ENCODE measurements at regions not wholly inside any gene's neighbourhood (a gene's known extent, or its start where the extent isn't known, plus 50 kb on each side); places are given as distances from the start of the nearest gene placed in this dataset.

DNA sequence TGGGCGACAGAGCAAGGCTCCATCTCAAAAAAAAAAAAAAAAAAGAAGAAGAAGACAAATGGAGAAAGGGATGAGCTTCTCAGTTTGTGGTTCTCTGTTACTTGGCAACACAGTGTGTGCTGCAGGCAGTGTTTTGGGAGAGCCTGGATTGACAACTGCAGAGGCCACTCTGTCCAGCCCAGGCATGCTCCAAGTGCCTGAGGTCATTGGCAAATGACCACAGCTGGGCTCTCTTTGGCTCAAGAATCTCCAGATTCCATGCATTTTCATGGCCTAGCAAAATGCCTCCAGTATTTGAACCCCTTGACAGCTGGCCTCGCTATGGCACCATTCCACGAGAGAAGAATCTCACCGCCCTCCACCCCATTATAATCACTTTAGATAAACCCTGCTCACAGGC is 126.2 kb downstream of the ANKRD60 start:
- TF ChIP-seq, protein P1, sequence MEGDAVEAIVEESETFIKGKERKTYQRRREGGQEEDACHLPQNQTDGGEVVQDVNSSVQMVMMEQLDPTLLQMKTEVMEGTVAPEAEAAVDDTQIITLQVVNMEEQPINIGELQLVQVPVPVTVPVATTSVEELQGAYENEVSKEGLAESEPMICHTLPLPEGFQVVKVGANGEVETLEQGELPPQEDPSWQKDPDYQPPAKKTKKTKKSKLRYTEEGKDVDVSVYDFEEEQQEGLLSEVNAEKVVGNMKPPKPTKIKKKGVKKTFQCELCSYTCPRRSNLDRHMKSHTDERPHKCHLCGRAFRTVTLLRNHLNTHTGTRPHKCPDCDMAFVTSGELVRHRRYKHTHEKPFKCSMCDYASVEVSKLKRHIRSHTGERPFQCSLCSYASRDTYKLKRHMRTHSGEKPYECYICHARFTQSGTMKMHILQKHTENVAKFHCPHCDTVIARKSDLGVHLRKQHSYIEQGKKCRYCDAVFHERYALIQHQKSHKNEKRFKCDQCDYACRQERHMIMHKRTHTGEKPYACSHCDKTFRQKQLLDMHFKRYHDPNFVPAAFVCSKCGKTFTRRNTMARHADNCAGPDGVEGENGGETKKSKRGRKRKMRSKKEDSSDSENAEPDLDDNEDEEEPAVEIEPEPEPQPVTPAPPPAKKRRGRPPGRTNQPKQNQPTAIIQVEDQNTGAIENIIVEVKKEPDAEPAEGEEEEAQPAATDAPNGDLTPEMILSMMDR (IDR thresholded peaks at IDR 0.05; ENCODE audit: low read depth, low read length), result no peak
- Histone ChIP-seq H3K4me3 (ENCODE audit: low read depth, low read length) (no peak overlapping the region), H3K27ac (no peak overlapping the region), H3K9me3 (ENCODE audit: severe bottlenecking) (peaks cover 4% of the 10 kb centered on the region), H3K27me3 (ENCODE audit: insufficient read depth, low read depth, severe bottlenecking) (no peaks in the 10 kb centered on the region), H3K36me3 (no peaks in the 10 kb centered on the region)
- DNase-seq, result no peak

DNA sequence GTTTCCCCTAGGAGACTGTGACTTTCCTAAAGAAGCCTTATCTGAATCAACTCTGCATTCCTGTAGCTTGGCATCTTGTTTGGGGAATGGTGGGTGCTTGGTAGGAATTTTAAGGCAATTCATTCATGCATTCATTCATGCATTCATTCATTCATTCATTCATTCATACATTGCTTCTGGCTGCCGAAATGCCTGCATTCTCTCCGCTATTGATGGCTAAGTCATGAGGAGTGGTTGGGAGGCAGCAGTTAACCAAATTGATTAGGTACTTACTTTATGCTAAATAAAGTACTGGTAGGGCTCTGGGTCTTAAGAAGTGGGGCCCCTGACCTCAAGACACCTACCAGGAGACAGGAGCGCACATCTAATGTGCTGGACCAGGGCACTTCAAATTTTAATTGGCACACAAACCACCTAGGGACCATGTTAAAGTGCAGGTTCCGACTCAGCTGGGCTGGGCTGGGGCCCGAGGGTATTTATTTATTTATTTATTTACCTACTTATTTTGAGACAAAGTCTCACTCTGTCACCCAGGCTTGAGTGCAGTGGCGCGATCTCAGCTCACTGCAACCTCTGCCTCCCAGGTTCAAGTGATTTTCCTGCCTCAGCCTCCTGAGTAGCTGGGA is 127.6 kb downstream of the ANKRD60 start:
- TF ChIP-seq, protein P1 (IDR thresholded peaks at IDR 0.05; ENCODE audit: low read depth, low read length), result no peak
- H3K27me3 ChIP-seq (ENCODE audit: insufficient read depth, low read depth, severe bottlenecking), result no peaks in the 10 kb centered on the region

DNA sequence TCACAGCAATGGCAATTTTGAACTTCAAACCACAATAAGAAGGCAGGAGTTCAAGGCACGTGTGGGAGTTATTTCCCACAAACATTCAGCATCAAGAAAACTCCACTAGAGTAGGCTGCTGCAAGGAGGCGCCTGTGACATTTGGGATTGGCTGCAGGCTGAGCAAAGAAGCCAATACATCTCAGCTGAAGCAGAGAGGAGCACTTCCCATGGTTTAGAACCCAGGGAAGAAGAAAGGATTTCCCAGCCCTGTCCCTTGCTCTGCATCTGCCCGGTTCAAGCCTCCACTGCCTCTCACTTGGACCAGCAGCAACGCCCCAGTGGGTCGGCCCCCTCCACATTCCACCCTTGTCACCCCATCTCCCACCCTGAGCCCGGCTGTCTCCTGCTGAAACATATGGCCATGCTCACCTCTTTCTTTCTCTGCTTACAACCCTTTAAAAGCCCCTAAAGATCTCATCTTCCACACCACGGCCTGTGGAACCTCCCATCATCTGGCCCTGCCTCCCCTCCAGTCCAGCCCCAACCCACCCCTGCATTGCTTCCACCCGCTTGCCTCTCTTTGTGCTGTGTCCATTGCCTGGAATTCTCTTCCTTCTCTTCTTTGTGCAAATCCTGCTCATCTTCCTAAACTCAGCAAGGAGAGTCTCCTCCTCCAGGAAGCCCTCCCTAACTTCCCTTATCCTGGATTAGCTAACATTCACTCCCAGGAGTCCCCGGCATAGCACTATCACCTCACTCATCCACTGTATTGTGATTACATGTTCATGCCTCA is 128.3 kb downstream of the ANKRD60 start:
- TF ChIP-seq, protein P1 (IDR thresholded peaks at IDR 0.05; ENCODE audit: low read depth, low read length), result no peak
- H3K4me3 ChIP-seq (ENCODE audit: low read depth, low read length), result no peak overlapping the region
- H3K27me3 ChIP-seq (ENCODE audit: insufficient read depth, low read depth, severe bottlenecking), result no peaks in the 10 kb centered on the region
- H3K9me3 ChIP-seq (ENCODE audit: severe bottlenecking), result no peaks in the 10 kb centered on the region
- no peak for DNase-seq
- no peaks in the 10 kb centered on the region for H3K36me3 ChIP-seq
- no peak overlapping the region for H3K27ac ChIP-seq

More for the DNA sequence above, 127.6 kb downstream of the ANKRD60 start:
- DNase-seq, result no peak
- Histone ChIP-seq H3K36me3 (no peaks in the 10 kb centered on the region), H3K9me3 (ENCODE audit: severe bottlenecking) (peaks cover 4% of the 10 kb centered on the region), H3K27ac (no peak overlapping the region), H3K4me3 (ENCODE audit: low read depth, low read length) (no peak overlapping the region)

DNA sequence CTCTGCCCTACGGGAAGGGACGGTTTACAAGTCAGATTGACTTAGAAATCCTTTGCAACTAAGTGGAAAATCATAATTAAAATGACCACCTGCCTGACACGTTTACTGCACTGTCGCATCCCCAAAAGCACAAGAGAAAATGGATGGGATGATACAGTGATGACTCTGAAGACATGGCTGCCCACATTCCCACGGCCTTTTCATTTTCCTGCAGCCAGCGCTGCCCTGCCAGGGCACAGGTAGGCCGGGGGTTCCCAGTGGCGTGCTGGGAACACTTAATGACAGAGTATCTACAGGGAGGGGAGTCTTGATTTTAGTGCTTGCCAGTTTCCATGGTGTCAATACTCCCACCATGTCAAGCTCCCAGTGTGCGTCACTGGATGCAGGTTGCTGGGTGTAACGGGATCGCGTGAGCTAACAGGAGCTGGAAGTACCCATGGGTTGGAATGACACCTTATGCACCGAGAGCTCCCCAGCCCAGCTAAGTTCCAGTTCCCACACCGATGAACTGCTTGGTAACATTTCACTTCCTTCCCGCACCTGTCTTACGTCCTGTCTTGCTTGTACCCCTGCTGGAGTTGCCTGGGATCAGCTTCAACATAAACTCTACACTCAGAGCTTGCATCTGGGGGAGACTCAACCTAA is 129.0 kb downstream of the ANKRD60 start:
- TF ChIP-seq, protein P1 (IDR thresholded peaks at IDR 0.05; ENCODE audit: low read depth, low read length), result no peak
- Histone ChIP-seq H3K4me3 (ENCODE audit: low read depth, low read length) (no peak overlapping the region), H3K36me3 (no peaks in the 10 kb centered on the region), H3K27me3 (ENCODE audit: insufficient read depth, low read depth, severe bottlenecking) (no peaks in the 10 kb centered on the region), H3K9me3 (ENCODE audit: severe bottlenecking) (no peaks in the 10 kb centered on the region), H3K27ac (no peak overlapping the region)
- no peak for DNase-seq

GRCh38 chr20:58098571-58098970 is 129.9 kb downstream of the ANKRD60 start:
- H3K27me3 ChIP-seq (ENCODE audit: insufficient read depth, low read depth, severe bottlenecking), result no peaks in the 10 kb centered on the region
- no peak for DNase-seq
- TF ChIP-seq, protein P1 (IDR thresholded peaks at IDR 0.05; ENCODE audit: low read depth, low read length), result no peak
- H3K36me3 ChIP-seq, result no peaks in the 10 kb centered on the region
- H3K4me3 ChIP-seq (ENCODE audit: low read depth, low read length), result no peak overlapping the region
- no peak overlapping the region for H3K27ac ChIP-seq
- no peaks in the 10 kb centered on the region for H3K9me3 ChIP-seq (ENCODE audit: severe bottlenecking)

Measured in WERI-Rb-1 (cell line).